GM18868 (cell line): ENCODE measurements at regions not wholly inside any gene's neighbourhood (a gene's known extent, or its start where the extent isn't known, plus 50 kb on each side); places are given as distances from the start of the nearest gene placed in this dataset.
"Not testable (repeated sequence)": the region's sequence is repeated elsewhere in the genome, so short reads cannot be mapped to it uniquely, and the experiment has no call there.

Experiments used
- ATAC-seq: cut with Tn5 transposase; IDR thresholded peaks from one replicate; pipeline ENCODE4 v1.9.1; 2021; ENCODE audit warnings: mild to moderate bottlenecking, moderate library complexity; ENCODE audit not compliant: unreplicated experiment

- no peak for ATAC-seq
These were observed 333.5 kb upstream of the MAN1A1 start for GRCh38 chr6:119683031-119683430.

GRCh38 chr6:119678961-119679360, 329.4 kb upstream of the MAN1A1 start:
- no peak for ATAC-seq

- no peak for ATAC-seq
These were observed 327.8 kb upstream of the MAN1A1 start for GRCh38 chr6:119677384-119677783.

GRCh38 chr6:119676961-119677360, 327.4 kb upstream of the MAN1A1 start:
- no peak for ATAC-seq

GRCh38 chr6:119676230-119676629, 326.7 kb upstream of the MAN1A1 start:
- no peak for ATAC-seq

- ATAC-seq, result no peak
These were observed 324.2 kb upstream of the MAN1A1 start for GRCh38 chr6:119673741-119674140.

DNA sequence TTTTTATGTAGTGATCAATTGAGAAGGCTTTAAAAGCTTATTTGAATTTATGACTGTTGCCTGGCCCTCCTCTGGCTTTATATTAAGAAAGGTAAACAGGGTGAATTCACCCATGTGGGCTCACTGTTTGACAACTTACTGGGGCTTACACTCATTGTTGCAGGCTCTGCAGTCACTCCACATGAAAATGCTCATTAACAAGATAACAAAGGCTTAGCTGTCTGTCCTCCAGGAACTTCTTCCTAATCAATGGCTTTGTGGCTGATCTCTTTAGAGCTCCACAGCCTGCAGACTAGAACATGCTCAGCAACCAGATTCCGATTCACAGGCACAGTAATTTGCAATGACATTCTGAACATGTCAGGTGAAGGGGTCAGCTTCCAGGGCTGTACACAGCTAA, 323.2 kb upstream of the MAN1A1 start:
- no peak for ATAC-seq

DNA sequence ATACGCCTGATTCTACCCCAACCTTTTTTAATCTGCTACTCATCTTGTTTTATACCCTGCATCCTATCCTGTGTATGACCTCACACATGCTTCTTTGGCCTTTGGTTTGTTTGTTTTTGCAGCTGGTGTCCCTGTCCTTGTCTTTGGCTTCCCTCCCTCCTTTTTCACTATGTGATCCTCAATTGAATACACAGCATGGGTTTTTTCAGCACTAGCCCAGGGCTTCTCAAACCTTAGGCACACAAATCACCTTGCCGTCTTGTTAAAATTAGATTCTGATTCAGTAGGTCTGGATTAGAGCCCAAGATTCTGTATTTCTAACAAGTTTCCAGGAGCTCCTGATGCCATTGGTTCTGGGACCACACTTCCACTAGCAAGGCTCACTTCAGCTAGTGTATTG, 321.5 kb upstream of the MAN1A1 start:
- no peak for ATAC-seq

- no peak for ATAC-seq
These were observed 319.7 kb upstream of the MAN1A1 start for GRCh38 chr6:119669221-119669620.

DNA sequence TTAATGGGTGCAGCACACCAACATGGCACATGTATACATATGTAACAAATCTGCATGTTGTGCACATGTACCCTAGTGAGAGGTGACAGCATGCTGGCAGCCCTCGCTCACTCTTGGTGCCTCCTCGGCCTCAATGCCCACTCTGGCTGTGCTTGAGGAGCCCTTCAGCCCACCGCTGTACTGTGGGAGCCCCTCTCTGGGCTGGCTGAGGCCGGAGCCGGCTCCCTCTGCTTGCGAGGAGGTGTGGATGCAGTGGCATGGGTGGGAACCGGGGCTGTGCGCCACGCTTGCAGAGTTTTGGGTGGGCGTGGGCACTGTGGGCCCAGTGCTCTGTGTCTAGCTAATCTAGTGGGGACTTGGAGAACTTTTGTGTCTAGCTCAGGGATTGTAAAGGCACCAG, 315.9 kb upstream of the MAN1A1 start:
- ATAC-seq, result not testable (repeated sequence)

- no peak for ATAC-seq
These were observed 312.1 kb upstream of the MAN1A1 start for GRCh38 chr6:119661628-119662027.

- no peak for ATAC-seq
These were observed 311.5 kb upstream of the MAN1A1 start for GRCh38 chr6:119661078-119661477.

DNA sequence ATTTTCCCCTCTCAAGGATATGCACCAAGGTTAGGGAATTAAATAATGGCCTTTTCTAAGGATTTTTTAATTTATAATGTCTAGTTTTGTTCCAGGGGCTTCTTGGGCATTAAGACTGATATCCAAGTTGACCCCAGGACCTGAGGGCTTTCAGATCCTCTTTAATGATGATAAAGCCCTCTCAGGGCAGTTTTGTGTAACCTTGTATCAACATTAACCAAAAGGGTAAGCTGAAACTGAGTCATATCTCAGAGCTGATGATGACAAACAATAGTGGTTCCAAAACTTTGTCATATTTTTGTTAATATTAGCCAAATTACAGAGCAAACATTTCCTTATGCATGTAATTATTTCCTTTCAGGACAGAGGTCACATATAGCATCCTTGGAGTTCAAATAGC, 309.4 kb upstream of the MAN1A1 start:
- ATAC-seq, result peak; percentile 39

DNA sequence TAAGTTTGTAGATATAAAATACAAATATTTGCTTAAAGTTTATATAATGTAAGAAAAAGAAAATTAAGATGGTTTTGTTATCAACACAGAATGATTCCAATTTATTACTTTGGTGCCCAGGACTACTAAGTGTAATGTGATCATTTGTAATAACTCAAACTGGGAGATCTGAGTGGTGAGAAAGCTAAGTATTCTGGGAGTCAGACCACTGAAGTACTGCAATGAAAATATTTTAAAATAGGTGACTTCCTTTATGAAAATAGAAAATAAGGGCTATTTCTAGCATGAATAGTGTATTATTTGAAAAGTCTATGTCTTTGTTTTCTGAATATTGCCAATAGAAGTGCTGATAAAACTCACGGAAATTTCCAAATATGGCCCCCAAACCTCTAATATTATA, 305.6 kb upstream of the MAN1A1 start:
- no peak for ATAC-seq

DNA sequence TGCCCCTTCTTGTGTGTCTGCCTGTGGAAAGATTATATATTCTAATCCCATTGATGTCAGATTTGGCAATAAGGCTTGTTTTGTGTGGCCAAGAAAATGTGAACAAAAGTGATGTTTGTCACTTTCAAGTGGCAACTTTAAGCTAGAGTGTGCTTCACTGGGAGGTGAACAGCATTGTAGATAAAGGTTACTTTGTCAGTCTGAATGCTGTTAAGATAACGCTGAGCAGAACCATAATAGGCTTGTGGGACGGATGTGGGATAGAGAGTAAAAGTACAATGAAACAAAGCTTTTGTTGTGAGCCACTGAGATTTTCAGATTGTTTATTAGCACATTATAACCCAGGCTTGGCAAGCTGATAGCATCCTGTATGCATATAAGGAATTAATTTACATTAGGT, 303.8 kb upstream of the MAN1A1 start:
- ATAC-seq, result no peak

- no peak for ATAC-seq
These were observed 300.0 kb upstream of the MAN1A1 start for GRCh38 chr6:119649531-119649930.

GRCh38 chr6:119647309-119647708, 297.7 kb upstream of the MAN1A1 start:
- no peak for ATAC-seq

DNA sequence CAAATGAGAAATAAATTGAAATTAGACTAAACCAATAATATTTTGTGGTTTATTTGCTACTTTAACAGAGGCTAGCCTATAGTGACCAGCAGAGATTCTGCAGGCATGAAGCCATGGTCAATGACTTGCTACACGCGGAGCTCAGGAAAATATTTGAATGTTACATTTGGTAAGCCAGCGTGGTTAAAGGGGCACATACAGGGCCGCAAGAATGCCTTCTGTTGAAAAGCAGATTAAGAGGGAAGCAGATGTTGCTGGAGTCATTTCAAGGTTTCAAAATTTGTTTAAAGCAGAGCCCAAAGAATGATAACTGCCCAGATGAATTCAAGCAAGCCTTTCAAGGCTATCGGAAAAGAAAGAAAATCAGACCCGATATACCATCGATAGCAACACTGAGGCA, 294.3 kb upstream of the MAN1A1 start:
- ATAC-seq, result no peak

DNA sequence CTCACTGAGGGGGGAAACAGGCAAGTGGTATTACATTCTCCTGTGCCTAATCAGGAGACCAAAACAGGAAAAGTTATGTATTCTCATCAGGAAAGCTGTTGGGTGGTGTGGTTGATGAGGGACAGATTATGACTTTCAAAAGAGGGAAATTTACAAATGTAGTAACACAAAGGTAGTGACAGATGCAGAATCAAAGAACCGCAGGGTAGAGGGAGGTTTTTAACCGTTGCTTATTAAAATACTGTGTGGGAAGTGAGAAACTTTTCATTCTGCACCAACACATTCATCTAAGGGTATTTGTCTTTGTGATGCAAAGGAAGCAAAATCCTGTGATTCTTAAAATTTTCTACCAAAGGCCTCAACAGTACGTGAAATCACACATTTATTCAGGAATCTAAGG, 288.2 kb upstream of the MAN1A1 start:
- no peak for ATAC-seq

- no peak for ATAC-seq
These were observed 286.5 kb upstream of the MAN1A1 start for GRCh38 chr6:119636060-119636459.

GRCh38 chr6:119633461-119633860, 283.9 kb upstream of the MAN1A1 start:
- ATAC-seq, result no peak

DNA sequence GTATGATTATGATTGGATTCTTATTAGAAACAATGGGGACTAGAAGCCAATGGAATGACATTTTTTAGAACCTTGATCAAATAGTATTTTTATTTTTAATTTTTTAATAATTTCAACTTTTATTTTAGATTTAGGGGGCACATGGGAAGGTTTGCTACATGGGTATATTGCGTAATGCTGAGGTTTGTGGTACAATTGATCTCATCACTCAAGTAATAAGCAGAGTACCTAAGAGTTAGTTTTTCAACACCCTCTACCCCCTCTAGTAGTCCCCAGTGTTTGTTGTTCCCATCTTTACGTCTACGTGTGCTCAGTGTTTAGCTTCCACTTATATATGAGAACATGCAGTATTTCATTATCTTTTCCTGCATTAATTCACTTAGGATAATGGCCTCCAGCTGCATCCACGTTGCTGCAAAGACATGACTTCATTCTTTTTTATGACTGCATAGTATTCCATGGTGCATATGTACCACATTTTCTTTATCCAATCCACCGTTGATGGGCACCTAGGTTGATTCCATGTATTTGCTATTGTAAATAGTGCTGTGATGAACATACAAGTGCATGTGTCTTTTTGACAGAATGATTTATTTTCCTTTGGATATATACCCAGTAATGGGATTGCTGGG, 281.1 kb upstream of the MAN1A1 start:
- no peak for ATAC-seq
